Adrenal gland (tissue), 5 donors: ENCODE measurements at regions not wholly inside any gene's neighbourhood (a gene's known extent, or its start where the extent isn't known, plus 50 kb on each side); places are given as distances from the start of the nearest gene placed in this dataset.

Experiments
- CTCF ChIP-seq, 6 experiments: fragments of 450-650 bp in 4 of 6; fragments of 200-600 bp in 2 of 6; sonication (generic) in 1 of 6; IDR thresholded peaks; 1 replicate in 5 of 6; 2 replicates in 1 of 6; pipeline versions ENCODE4 v1.5.1 to v1.8.0; 2016 to 2021; ENCODE audit warnings: antibody characterized with exemption in 6 of 6, mild to moderate bottlenecking in 2 of 6, moderate library complexity in 1 of 6
- POLR2A ChIP-seq, 2 donors: fragments of 450-650 bp; IDR thresholded peaks; one replicate each; pipeline ENCODE4 v1.6.1; 2017; ENCODE audit warnings: antibody characterized with exemption in 2 of 2, mild to moderate bottlenecking in 2 of 2, moderate library complexity in 1 of 2
- donor health status: DM: no; HTN: no; CAD: no.

DNA sequence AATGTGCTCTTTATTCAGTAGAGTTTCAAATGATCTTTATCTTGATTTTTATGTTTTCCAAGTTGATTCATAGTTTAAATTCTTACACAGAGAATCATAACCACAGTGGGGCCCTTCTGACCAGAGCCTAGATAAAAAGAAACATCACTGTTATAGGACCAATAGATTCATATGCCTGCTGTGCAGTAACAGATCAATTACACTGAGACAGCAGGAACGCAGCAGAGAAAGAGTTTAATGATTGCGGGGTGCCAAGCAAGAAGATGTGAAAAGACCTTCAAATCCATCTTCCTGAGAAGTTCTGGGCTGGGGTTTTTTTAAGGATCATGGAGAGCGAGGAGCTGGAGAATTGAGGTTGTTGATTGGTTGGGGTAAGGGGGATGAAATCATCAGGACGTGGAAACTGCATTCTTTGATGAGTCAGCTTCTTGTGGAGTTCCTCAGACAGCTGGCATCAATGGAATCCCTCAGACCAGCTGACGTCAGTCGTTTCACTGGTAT, 346.6 kb downstream of the TBC1D4 start:
- no peak for TF ChIP-seq POLR2A (IDR thresholded peaks at IDR 0.05)
- TF ChIP-seq CTCF (IDR thresholded peaks at IDR 0.05): no peak
